HG03354 (cell line): ENCODE measurements at regions not wholly inside any gene's neighbourhood (a gene's known extent, or its start where the extent isn't known, plus 50 kb on each side); places are given as distances from the start of the nearest gene placed in this dataset.
"Not testable (repeated sequence)": the region's sequence is repeated elsewhere in the genome, so short reads cannot be mapped to it uniquely, and the experiment has no call there.

Experiments used
- ATAC-seq: cut with Tn5 transposase; IDR thresholded peaks from one replicate; pipeline ENCODE4 v1.9.1; 2021; ENCODE audit warnings: mild to moderate bottlenecking; ENCODE audit not compliant: unreplicated experiment, poor library complexity, severe bottlenecking

DNA sequence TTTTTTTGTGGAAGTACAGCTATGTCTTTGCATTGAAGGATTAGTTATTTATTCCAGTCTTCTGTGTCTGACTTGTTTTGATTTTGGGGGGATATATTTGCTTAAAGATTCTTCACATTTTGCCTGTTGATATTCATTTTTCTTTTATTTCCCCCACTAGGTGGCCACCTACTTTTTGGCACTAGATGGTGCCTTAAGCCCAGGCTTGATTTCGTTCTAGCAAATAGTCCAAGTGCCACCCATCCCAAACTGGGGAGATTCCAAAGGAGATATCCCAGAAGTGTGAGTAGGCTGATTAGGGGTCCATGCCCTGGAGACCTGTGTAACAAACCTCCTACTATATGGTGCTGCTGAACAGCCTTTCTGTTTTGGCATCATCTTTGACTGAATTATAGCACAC, 80.0 kb upstream of the SPATA16 start:
- ATAC-seq, result peak; percentile 54

DNA sequence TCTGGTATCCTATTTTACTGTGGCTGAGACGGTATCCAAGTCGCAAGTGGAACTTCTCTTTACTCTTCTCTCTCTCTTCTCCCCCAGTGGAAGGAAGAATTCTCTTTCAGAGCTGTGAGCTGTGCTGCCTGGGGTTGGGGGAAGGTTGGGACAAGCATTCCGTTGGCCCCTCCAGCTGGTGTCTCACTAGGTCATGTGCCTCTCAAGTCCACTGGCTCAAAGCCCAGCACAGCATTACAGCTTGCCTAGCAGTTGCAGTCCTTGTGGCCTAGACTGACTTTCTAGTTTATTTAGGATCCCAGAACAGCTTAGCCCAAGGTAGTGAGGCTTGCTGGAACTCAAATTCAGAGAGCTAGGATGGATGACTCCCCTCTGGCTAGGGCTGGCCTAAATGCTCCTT, 76.1 kb upstream of the SPATA16 start:
- ATAC-seq, result no peak

DNA sequence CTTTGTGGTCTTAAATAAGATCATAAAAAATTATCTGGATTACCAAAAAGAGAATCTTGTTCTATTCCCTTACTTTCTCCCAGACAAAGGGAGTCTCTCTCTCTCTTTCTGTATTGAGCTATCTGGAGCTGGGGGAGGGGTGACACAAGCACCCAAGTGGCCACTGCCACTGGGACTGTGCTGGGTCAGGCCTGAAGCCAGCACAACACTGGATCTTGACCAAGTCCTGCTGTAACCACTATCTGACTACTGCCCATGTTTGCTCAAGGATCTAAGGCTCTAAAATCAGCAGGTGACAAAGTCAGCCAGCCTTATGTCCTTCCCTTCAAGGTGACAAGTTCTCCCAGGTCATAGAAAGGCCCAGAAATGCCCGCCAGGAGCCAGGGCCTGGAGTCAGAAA, 75.0 kb upstream of the SPATA16 start:
- no peak for ATAC-seq

DNA sequence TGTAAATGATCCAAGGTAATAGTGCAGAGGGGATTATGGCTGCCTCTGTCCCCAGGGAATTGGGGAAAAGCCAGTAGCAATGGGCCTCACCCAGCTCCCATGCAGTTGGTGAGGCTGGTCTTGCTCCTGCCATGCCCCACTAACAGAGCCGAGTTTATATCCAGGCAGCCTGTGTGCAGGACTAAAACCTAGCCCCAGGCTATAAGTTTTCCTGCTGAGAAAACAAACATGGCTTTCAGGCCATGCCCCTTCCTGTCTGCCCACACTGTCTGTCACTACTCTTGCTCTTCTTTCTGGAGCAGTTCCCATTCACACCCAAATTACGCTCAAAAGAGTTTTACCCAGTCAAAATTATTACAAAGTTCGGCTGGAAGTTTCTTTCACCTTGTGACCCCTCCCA, 73.5 kb upstream of the SPATA16 start:
- ATAC-seq, result no peak

DNA sequence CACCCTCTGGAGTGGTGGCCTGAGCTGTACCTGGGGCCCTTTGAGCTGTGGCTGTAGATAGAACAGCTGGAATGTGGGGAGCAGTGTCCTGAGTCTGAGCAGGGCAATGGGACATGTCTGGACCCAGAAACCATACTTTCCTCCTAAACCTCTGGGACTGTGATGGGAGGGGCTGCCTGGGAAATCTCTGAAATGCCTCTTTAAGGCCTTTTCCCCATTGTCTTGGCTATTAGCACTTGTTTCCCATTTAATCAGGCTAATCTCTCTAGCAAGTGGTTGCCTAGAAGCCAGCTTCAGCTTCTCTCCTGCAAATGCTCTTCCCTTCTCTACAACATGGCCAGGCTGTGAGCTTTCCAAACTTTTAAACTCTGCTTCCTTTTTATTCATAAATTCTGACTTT, 58.5 kb upstream of the SPATA16 start:
- ATAC-seq, result no peak

DNA sequence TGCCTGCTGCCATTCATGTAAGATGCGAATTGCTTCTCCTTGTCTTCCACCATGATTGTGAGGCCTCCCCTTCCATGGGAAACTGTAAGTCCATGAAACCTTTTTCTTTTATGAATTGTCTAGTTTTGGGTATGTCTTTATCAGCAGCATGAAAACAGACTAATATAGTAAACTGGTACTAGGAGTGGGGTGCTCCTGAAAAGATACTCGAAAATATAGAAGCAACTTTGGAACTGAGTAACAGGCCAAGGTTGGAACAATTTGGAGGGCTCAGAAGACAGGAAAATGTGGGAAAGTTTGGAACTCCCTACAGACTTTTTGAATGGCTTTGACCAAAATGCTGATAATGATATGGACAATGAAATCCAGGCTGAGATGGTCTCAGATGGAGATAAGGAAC, 53.8 kb upstream of the SPATA16 start:
- not testable (repeated sequence) for ATAC-seq

DNA sequence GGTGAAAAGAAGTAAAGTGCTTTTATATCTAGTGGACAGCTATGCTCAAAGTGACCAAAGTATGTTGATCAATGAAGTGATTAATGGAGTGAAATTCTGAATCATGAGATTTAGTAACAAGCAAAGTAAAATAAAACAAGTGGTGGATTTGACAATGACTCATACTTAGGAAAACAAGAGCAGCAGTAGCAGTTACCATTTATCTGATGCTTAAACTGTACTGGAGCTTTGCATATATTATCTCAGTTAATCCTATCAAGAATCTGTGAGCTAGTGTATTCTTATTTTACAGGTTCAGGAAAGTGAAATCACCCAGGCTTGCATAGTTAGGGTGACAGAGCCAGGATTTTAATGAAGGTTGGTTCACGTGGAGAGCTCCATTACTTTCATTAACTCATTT, 50.6 kb upstream of the SPATA16 start:
- ATAC-seq, result no peak
